ENCODE measurements at regions not wholly inside any gene's neighbourhood (a gene's known extent, or its start where the extent isn't known, plus 50 kb on each side); places are given as distances from the start of the nearest gene placed in this dataset.

DNA sequence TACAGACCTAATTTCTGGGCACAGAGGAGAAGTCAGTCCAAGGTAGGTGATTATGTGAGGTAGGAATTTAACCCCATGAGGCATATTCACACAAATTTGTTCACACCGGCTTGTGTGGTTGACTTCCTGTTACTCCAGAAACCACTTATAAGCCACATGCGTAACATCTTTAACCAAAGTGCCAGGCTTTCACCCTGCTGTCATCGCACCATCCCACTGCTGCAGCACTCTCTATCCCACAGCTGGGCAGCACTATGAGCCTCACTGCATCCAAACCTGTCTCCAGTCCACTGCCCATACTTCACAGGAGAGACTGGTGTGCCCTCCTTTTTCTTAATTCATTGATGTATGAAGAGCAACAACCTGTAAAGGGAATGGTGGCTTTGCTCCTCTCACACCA, 128.2 kb upstream of the ARGLU1 start:
- CTCF ChIA-PET (ENCODE audit: low intra/inter-chr PET ratio) = no interaction called here
- BruUV-seq (replicated peaks) = no TSS peak
- ATAC-seq = no peak
- Histone ChIP-seq H3K9me1 (ENCODE audit: control insufficient read depth, insufficient read depth, low read length) (no peaks in the 10 kb centered on the region), H3K9ac (ENCODE audit: insufficient read depth in 1 of 2, low read depth in 2 of 2, low read length in 2 of 2) (no peak overlapping the region), H3K36me3 (ENCODE audit: control insufficient read depth, insufficient read depth, low read length) (no peaks in the 10 kb centered on the region), H3K79me2 (ENCODE audit: control insufficient read depth, insufficient read depth, low read length) (no peaks in the 10 kb centered on the region), H3K4me3 (no peak overlapping the region), H2AFZ (ENCODE audit: low read depth, low read length) (no peak overlapping the region), H3K27me3 (ENCODE audit: control insufficient read depth in 2 of 2, insufficient read depth in 2 of 2, low read length in 2 of 2) (no peaks in the 10 kb centered on the region), H3K4me1 (replicated peaks in 1 of 2; ENCODE audit: control insufficient read depth in 2 of 2, insufficient read depth in 2 of 2, low read length in 2 of 2) (no peaks in the 10 kb centered on the region), H3K4me2 (ENCODE audit: insufficient read depth, low read length) (no peak overlapping the region), H3K9me3 (replicated peaks; ENCODE audit: control insufficient read depth, insufficient read depth, low read depth, low read length) (no peaks in the 10 kb centered on the region), H4K20me1 (replicated peaks; ENCODE audit: control insufficient read depth, insufficient read depth, low read length) (no peaks in the 10 kb centered on the region), H3K27ac (ENCODE audit: extremely low read depth, low read depth, low read length) (no peak overlapping the region)
- WGBS (ENCODE audit: insufficient coverage, low coverage, missing lambda C conversion rate) = 13% methylated on average over 2 of the region's 3 CpGs
- intact Hi-C loops (cut with micrococcal nuclease) (no loop called here), in situ Hi-C loops (cut with MboI) (no loop called here)
- no peak for TF ChIP-seq BRCA1 (IDR thresholded peaks at IDR 0.05)
- no peak for TF ChIP-seq BRCA1 (CRISPR knock-in tag; IDR thresholded peaks at IDR 0.05)
- TF ChIP-seq DDX20 (tag; IDR thresholded peaks at IDR 0.05; ENCODE audit: low read depth) = no peak
- TF ChIP-seq RNF2 (IDR thresholded peaks at IDR 0.05) = no peak
- no peak for TF ChIP-seq SNRNP70 (optimal IDR thresholded peaks at IDR 0.05; ENCODE audit: low read depth, low read length)
- TF ChIP-seq ARID2 (IDR thresholded peaks at IDR 0.05) = no peak
- TF ChIP-seq PCBP2 (IDR thresholded peaks at IDR 0.05; ENCODE audit: low read depth, low read length, poor library complexity, severe bottlenecking) = no peak
- no peak for TF ChIP-seq JUND (IDR thresholded peaks at IDR 0.05; ENCODE audit: borderline replicate concordance, low read depth, low read length)
- TF ChIP-seq JUND (tag; IDR thresholded peaks at IDR 0.05; ENCODE audit: borderline replicate concordance, low read depth, low read length) = no peak
- no peak for TF ChIP-seq DMBX1 (CRISPR knock-in tag; IDR thresholded peaks at IDR 0.05; ENCODE audit: borderline replicate concordance)
- no peak for TF ChIP-seq TEAD4 (IDR thresholded peaks at IDR 0.05; ENCODE audit: low read length)
- no peak for TF ChIP-seq TEAD4 (CRISPR knock-in tag; IDR thresholded peaks at IDR 0.05; ENCODE audit: borderline replicate concordance)
- no peak for DNase-seq (ENCODE audit: extremely low read depth in 1 of 4, low spot score in 3 of 4)
- no peak for FAIRE-seq
- POLR2A ChIA-PET = no interaction called here

Data from K562 (cell line).